ENCODE measurements at regions not wholly inside any gene's neighbourhood (a gene's known extent, or its start where the extent isn't known, plus 50 kb on each side); places are given as distances from the start of the nearest gene placed in this dataset.
"Not testable (repeated sequence)": the region's sequence is repeated elsewhere in the genome, so short reads cannot be mapped to it uniquely, and the experiment has no call there.

DNA sequence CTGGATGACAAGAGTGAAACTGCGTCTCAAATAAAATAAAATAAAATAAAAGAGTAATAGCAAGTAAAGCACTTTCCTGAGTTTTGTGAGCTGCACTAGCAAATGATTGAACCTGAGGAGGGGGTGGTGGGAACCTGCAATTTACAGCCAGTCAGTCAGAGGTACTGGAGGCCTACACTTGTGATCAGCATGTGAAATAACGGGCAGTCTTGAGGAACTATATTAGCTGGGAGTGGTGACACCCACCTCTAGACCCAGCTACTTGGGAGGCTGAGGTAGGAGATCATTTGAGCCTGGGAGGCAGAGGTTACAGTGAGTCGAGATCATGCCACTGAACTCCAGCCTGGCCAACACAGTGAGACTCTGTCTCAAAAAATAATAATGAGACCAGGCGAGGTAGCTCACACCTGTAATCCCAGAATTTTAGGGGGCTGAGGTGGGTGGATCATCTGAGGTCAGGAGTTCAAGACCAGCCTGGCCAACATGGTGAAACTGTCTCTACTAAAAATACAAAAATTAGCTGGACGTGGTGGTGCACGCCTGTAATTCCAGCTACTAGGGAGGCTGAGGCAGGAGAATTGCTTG, 537.1 kb upstream of the HTR2C start (continued):
- TF ChIP-seq ZNF10 (tag by site-specific recombination; IDR thresholded peaks at IDR 0.05) = no peak
- no peak for TF ChIP-seq ZNF501 (tag by site-specific recombination; IDR thresholded peaks at IDR 0.05)
- no peak for TF ChIP-seq ZNF548 (tag by site-specific recombination; IDR thresholded peaks at IDR 0.05)

DNA sequence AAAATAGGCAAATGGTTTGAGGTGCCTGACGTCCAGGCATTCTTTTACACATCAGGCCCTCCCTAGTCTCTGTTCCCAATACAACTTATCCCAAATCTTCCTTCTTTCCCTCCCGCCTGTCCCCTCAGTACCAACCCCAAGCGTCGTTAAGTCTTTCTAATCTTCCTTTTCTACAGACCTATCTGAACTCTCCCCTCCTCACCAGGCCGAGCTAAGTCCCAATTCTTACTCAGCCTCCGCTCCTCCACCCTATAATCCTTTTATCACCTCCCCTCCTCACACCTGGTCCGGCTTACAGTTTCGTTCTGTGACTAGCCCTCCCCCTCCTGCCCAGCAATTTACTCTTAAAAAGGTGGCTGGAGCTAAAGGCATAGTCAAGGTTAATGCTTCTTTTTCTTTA, 542.4 kb upstream of the HTR2C start:
- H3K36me3 ChIP-seq (ENCODE audit: control insufficient read depth in 2 of 2, insufficient read depth in 1 of 2, low read length in 2 of 2); H3K9me3 ChIP-seq (ENCODE audit: control insufficient read depth, insufficient read depth, low read depth, low read length); H3K4me3 ChIP-seq (ENCODE audit: low read depth, low read length); H3K27ac ChIP-seq (ENCODE audit: extremely low read depth, low read depth, low read length); CTCF ChIA-PET; H3K4me1 ChIP-seq (ENCODE audit: control insufficient read depth, insufficient read depth, low read length); POLR2A ChIA-PET: not testable (repeated sequence)

DNA sequence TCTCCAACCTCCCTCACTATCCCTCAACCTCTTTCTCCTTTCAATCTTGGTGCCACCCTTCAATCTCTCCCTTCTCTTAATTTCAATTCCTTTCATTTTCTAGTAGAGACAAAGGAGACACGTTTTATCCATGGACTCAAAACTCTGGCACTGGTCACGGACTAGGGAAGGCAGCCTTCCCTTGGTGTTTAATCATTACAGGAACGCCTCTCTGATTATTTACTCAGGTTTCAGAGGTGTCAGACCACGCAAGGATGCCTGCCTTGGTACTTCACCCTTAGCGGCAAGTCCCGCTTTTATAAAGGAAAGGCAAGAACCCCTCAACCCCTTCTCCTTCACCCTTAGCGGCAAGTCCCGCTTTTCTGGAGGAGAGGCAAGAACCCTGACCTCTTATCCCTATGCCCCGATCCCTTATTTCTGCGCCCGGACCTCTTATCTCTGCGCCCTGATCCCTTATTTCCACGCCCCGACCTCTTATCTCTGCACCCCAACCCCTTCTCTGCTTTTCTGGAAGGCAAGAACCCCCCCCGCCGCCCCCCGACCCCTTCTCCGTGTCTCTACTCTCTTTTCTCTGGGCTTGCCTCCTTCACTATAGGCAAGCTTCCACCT, 543.1 kb upstream of the HTR2C start:
- H3K27ac ChIP-seq (ENCODE audit: extremely low read depth, low read depth, low read length); CTCF ChIA-PET; H3K4me1 ChIP-seq (ENCODE audit: control insufficient read depth, insufficient read depth, low read length); H3K36me3 ChIP-seq (ENCODE audit: control insufficient read depth in 2 of 2, insufficient read depth in 1 of 2, low read length in 2 of 2); H3K9me3 ChIP-seq (ENCODE audit: control insufficient read depth, insufficient read depth, low read depth, low read length); POLR2A ChIA-PET; H3K4me3 ChIP-seq (ENCODE audit: low read depth, low read length): not testable (repeated sequence)

DNA sequence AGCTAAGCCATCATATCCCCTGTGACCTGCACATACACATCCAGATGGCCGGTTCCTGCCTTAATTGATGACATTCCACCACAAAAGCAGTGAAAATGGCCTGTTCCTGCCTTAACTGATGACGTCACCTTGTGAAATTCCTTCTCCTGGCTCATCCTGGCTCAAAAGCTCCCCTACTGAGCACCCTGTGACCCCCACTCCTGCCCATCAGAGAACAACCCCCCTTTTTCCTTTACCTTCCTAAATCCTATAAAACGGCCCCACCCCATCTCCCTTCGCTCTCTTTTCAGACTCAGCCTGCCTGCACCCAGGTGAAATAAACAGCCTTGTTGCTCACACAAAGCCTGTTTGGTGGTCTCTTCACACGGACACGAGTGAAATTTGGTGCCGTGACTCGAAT, 543.8 kb upstream of the HTR2C start:
- H3K9me3 ChIP-seq (ENCODE audit: control insufficient read depth, insufficient read depth, low read depth, low read length); H3K4me3 ChIP-seq (ENCODE audit: low read depth, low read length); H3K36me3 ChIP-seq (ENCODE audit: control insufficient read depth in 2 of 2, insufficient read depth in 1 of 2, low read length in 2 of 2); H3K4me1 ChIP-seq (ENCODE audit: control insufficient read depth, insufficient read depth, low read length); H3K27ac ChIP-seq (ENCODE audit: extremely low read depth, low read depth, low read length); CTCF ChIA-PET; POLR2A ChIA-PET: not testable (repeated sequence)
- TF ChIP-seq, protein P1, sequence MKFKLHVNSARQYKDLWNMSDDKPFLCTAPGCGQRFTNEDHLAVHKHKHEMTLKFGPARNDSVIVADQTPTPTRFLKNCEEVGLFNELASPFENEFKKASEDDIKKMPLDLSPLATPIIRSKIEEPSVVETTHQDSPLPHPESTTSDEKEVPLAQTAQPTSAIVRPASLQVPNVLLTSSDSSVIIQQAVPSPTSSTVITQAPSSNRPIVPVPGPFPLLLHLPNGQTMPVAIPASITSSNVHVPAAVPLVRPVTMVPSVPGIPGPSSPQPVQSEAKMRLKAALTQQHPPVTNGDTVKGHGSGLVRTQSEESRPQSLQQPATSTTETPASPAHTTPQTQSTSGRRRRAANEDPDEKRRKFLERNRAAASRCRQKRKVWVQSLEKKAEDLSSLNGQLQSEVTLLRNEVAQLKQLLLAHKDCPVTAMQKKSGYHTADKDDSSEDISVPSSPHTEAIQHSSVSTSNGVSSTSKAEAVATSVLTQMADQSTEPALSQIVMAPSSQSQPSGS (tag by site-specific recombination; IDR thresholded peaks at IDR 0.05; ENCODE audit: low read depth) = peak; percentile 62; the same call in 1 of the 2 replicates

DNA sequence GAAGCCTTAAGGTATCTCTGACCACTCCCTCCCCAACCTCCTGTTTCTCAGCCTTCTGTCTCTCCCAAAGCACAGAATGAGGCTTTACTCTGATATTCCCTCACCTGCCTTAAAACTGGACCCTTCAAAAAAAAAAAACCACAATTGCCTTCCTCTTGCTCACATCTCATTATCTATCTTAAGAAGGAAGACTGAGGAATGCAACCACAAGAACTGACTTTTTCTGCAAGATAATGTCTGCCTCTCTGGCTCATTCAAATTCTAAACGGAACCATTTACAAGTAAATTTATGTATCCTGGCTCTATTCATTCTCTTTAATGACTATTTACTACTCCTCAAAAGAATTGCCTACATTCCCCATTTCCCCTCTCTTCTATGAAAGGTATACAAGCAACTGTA, 545.5 kb upstream of the HTR2C start:
- POLR2A ChIA-PET = no interaction called here
- no peak overlapping the region for H3K27ac ChIP-seq (ENCODE audit: extremely low read depth, low read depth, low read length)

DNA sequence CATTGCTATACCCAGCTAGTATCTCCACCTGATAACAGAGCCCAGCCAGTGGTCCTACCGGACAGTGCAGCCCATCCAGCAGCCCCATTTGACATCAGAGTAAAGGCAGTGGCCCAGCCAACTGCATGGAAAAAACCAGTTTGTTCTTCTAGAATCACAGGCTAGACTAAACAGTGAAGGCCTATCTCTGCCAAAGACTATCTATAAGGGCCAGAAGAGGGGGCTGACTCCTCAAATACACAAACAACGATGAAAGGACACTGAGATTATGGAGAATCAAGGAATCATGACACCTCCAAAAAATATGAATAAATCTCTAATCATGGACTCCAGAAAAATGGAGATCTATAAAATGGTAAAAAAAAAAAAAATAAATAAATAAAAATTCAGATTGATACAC, 546.4 kb upstream of the HTR2C start:
- TF ChIP-seq ZNF571 (tag by site-specific recombination; IDR thresholded peaks at IDR 0.05) (no peak), KLF7 (tag by site-specific recombination; IDR thresholded peaks at IDR 0.05; ENCODE audit: borderline replicate concordance) (no peak), BCL11A (tag by site-specific recombination; IDR thresholded peaks at IDR 0.05; ENCODE audit: low read depth) (no peak), ZBTB17 (tag by site-specific recombination; IDR thresholded peaks at IDR 0.05) (no peak), ZNF76 (tag by site-specific recombination; IDR thresholded peaks at IDR 0.05; ENCODE audit: borderline replicate concordance, low read depth) (no peak), ZNF626 (tag by site-specific recombination; IDR thresholded peaks at IDR 0.05) (no peak), ZNF530 (tag by site-specific recombination; IDR thresholded peaks at IDR 0.05; ENCODE audit: low read depth) (no peak), ZNF843 (tag by site-specific recombination; IDR thresholded peaks at IDR 0.05) (no peak), ZNF211 (tag by site-specific recombination; IDR thresholded peaks at IDR 0.05; ENCODE audit: low read depth) (no peak)
- TF ChIP-seq, protein P2, sequence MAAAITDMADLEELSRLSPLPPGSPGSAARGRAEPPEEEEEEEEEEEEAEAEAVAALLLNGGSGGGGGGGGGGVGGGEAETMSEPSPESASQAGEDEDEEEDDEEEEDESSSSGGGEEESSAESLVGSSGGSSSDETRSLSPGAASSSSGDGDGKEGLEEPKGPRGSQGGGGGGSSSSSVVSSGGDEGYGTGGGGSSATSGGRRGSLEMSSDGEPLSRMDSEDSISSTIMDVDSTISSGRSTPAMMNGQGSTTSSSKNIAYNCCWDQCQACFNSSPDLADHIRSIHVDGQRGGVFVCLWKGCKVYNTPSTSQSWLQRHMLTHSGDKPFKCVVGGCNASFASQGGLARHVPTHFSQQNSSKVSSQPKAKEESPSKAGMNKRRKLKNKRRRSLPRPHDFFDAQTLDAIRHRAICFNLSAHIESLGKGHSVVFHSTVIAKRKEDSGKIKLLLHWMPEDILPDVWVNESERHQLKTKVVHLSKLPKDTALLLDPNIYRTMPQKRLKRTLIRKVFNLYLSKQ (tag by site-specific recombination; IDR thresholded peaks at IDR 0.05; ENCODE audit: borderline replicate concordance) = no peak
- H3K9me3 ChIP-seq (ENCODE audit: control insufficient read depth, insufficient read depth, low read depth, low read length) = no peaks in the 10 kb centered on the region
- ChIA-PET CTCF (no interaction called here), POLR2A (no interaction called here)
- H3K4me3 ChIP-seq (ENCODE audit: low read depth, low read length) = no peak overlapping the region
- no peak overlapping the region for H3K27ac ChIP-seq (ENCODE audit: extremely low read depth, low read depth, low read length)
- H3K4me1 ChIP-seq (ENCODE audit: control insufficient read depth, insufficient read depth, low read length) = no peaks in the 10 kb centered on the region
- H3K36me3 ChIP-seq (ENCODE audit: control insufficient read depth in 2 of 2, insufficient read depth in 1 of 2, low read length in 2 of 2) = no peaks in the 10 kb centered on the region

More for the DNA sequence above, 545.5 kb upstream of the HTR2C start:
- Histone ChIP-seq H3K4me1 (ENCODE audit: control insufficient read depth, insufficient read depth, low read length) (no peaks in the 10 kb centered on the region), H3K4me3 (ENCODE audit: low read depth, low read length) (no peak overlapping the region), H3K9me3 (ENCODE audit: control insufficient read depth, insufficient read depth, low read depth, low read length) (no peaks in the 10 kb centered on the region), H3K36me3 (ENCODE audit: control insufficient read depth in 2 of 2, insufficient read depth in 1 of 2, low read length in 2 of 2) (no peaks in the 10 kb centered on the region)
- CTCF ChIA-PET = interaction anchor here (0.6 kb wide), 1 partner anchor 61 kb away, joined by 6 read pairs; no protein-coding TSS in a partner anchor
- TF ChIP-seq ZNF501 (tag by site-specific recombination; IDR thresholded peaks at IDR 0.05) (no peak), ZNF549 (tag by site-specific recombination; IDR thresholded peaks at IDR 0.05) (no peak), ZNF174 (tag by site-specific recombination; IDR thresholded peaks at IDR 0.05) (no peak), KLF9 (tag by site-specific recombination; IDR thresholded peaks at IDR 0.05; ENCODE audit: low read depth) (no peak), ZNF16 (tag by site-specific recombination; IDR thresholded peaks at IDR 0.05; ENCODE audit: low read depth) (no peak), ZNF132 (tag by site-specific recombination; IDR thresholded peaks at IDR 0.05; ENCODE audit: borderline replicate concordance) (no peak)

Data from HEK293 (cell line).